Stimulated activated CD8-positive, alpha-beta memory T cell treated with anti-CD3 and anti-CD28 coated beads, Interleukin-15, amount 100 ng/mL, for 1 hour (primary cell): ENCODE measurements at regions not wholly inside any gene's neighbourhood (a gene's known extent, or its start where the extent isn't known, plus 50 kb on each side); places are given as distances from the start of the nearest gene placed in this dataset.

ENCODE experiments used
- DNase-seq: peaks from one replicate; pipeline ENCODE4 v3.0.0-alpha.2; 2020; ENCODE audit warnings: low read depth

- no peak for DNase-seq
Observed at GRCh38 chr1:43065616-43066399, 106.3 kb downstream of the EBNA1BP2 start.

GRCh38 chr1:43065191-43065590 is 106.5 kb upstream of the SLC2A1 start:
- no peak for DNase-seq

DNA sequence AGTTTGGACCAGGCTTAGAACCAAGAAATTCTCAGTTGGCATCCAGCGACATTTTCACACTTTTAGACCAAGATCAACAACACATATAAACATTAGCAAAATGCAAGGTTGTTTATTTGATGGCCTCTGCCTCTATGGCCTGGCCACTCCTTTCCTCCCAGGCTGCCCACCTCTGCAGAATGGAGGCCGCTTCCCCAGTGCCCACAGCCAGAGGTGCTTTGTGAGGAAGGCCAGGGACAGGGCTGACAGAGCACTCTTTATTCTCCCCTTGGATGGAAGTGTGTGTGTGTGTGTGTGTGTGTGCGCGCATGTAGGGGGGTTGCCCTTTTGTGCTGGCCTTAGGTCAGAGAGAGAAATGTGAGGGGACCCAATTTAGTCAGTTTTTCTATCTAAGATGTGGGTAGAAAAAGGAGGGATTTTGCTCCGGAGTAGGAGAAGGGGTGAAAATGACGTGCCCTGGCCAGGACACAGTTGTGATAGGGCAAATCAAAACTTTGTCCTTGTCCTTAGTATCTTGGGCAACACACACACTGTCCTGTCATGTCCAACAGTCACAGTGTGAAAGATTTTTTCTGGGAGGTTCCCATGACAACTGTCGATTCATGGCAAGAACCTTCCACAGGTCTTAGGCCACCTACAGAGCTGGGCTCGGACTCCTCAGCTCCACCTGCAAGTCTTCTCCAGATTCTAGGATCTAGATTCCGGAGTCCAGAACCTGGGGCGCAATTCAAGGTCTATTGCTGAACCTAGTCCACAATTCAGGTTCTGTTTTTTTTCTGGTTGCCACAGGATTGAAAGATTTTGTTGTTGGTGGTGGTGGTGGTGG is 104.9 kb upstream of the SLC2A1 start:
- no peak for DNase-seq

- no peak for DNase-seq
Observed at GRCh38 chr1:43062527-43063095, 103.9 kb upstream of the SLC2A1 start.

- no peak for DNase-seq
Observed at GRCh38 chr1:43061757-43062156, 103.1 kb upstream of the SLC2A1 start.

GRCh38 chr1:43059640-43060574 is 101.2 kb upstream of the SLC2A1 start:
- no peak for DNase-seq

DNA sequence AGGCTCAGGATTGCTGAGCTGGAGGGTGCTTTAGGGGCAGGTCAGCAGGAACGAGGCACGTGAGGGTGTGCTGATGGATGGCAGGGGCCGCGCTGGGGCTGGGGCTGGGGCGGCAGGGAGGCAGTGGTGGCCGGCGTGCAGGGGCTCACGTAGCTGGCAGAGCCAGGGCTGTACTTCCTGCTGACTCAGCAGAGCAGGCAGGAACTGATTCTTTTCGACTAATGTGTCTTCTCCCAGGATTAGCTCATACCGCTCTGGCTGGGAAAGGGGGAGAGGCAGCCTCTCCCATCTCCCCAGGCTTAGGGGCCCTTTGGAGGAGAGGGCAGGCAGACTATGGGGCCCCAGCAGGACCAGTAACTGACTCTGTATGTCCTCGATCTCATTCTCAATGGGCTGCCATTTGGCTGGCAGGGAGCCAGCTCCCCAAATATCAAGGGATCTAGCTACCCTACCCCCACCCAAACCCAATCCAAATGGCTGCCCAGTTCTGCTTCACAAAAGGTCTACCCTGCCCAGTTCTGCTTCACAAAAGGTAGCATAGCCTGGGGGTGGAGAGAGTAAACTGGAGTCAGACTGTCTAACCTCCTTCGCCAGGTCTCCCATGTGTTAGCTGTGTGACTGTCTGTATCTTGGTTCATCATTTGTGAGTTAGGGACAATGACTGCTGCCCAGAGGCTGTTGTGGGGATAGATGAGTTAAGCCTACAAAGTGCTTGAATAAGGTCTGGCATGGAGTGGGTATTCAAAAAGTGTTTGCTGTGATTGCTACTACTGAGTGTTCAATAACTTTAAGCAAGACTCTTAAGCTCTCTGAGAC is 100.1 kb upstream of the SLC2A1 start:
- no peak for DNase-seq

DNA sequence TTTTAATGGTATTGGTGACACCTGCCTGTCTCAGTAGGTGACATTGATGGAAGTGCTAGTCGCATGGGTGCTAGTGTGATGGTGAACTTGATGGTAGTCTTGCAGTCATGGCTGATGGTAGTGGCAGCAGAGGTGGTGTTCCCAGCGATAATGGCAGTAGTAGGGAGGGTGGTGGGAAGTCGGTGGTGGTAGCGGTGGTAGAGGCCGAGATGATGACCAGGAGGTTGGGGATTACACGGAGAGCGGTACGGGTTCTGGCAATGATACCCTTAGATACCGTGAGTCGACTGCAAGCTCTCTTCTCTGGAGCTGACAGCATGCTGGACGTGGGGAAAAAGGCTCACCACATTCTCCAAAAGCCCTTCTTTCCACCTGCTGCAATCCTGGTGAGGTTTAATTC is 99.4 kb upstream of the SLC2A1 start:
- DNase-seq = no peak

GRCh38 chr1:43057567-43057966 is 98.9 kb upstream of the SLC2A1 start:
- DNase-seq = no peak

- no peak for DNase-seq
Observed at GRCh38 chr1:43056981-43057391, 98.3 kb upstream of the SLC2A1 start.

DNA sequence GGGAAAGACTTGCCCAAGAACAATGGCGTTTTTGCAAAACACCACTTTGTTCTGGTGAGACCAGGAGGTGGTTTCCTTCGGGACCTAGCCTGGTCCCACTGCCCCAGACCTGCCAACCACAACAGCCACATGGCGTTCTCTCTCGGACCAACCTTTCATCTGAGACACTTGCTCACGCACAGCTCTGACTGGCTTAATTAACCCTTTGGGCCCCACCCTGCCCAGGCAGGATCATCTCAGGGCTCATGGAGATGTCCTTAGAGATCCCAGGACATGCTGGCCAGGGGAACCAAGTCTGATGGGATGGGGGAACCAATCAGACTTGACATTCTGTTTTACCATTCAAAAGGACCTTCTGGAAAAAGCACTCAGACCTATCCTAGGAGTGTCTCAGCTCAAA is 97.8 kb upstream of the SLC2A1 start:
- DNase-seq = no peak

DNA sequence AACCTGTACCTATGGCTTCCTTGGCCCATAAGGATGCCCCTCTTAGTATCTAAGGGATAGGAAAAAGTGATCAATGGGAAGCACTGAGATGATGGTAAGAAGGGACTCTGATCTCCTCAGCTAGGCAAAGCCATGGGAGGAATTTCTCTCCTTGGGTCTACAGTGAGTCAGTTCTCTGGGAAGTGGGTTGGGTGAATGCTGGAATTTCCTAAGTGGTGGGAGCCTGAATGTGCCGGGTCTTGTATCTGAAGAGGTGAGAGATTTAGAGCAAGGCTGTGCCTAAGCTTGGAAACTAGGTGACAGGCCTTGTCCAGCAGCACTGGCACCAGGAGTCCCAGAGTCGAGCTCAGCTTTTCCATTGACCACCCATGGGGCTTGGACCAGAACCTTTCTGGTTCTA is 96.3 kb upstream of the SLC2A1 start:
- no peak for DNase-seq

GRCh38 chr1:43052786-43053439 is 94.2 kb upstream of the SLC2A1 start:
- no peak for DNase-seq

- DNase-seq = no peak
Observed at GRCh38 chr1:43052322-43052721, 93.7 kb upstream of the SLC2A1 start.

- no peak for DNase-seq
Observed at GRCh38 chr1:43049481-43049880, 90.8 kb upstream of the SLC2A1 start.

- DNase-seq = no peak
Observed at GRCh38 chr1:43048601-43049011, 89.9 kb upstream of the SLC2A1 start.

DNA sequence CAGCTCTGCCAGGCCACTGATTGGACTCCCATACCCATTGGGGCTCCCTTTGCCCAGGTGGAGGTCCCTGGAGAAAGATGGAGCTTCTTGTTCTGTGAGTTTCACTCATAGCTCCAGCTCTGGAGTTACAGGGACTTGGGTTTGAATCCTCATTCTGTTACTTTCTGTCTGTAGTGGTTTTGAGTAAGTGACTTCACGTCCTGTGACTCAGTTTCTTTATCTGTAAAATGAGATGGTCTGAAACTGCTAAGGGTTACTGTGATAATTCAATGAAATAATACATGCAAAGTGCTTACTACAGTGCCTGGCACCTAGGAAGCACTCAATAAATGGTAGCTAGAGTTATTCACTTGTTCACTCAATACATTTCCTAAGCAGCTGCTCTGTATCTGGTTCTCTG is 88.5 kb upstream of the SLC2A1 start:
- DNase-seq = no peak

DNA sequence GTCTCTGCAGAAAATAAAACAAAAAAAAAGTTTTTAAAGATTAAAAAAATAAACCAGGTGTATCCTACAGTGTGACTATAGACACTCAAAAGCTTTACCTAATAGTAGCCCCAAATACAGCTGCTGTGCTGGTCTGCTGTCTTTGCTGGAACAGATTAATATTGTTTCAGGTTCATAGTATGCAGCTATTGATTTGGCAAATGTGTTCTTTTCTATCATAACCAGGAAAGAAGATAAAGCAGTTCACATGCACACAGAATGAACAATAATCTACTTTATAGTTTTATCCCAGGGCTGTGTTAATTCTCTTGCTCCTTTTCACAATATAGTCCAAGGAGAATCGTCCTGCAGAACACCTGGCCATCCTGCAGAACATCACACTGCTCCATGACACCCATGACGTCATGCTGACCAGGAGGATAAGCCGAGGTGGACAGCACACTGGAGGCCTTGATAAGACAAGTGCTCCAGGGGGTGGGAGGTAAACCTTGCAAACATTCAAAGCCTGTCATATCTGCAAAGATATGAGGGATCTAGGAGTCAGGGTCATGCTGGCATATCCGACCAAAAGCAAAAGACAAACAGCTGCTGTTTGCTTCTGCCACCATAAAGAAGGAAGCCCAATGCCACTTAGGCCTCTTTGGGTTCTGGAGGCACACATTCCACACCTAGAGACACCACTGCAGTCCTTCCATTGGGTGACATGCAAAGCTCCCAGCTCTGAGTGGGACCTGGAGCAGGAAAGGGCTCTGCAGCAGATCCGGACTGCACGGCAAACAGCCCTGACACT is 86.1 kb upstream of the SLC2A1 start:
- DNase-seq = no peak

DNA sequence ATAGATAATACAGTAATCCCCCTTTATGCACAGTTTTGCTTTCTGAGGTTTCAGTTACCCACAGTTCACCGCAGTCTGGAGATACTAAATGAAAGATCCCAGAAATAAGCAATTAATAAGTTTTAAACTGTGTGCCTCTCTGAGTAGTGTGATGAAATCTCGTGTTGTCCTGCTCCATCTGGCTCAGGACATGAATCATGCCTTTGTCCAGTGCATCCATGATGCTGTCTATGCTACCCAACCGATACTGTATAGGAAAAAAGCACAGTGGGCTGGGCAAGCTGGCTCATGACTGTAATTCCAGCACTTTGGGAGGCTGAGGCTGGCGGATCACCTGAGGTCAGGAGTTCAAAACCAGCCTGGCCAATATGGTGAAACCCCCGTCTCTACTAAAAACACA is 85.0 kb upstream of the SLC2A1 start:
- DNase-seq = no peak
